ENCODE measurements at regions not wholly inside any gene's neighbourhood (a gene's known extent, or its start where the extent isn't known, plus 50 kb on each side); places are given as distances from the start of the nearest gene placed in this dataset.

- no peak overlapping the region for H2BK5ac ChIP-seq (ENCODE audit: low read depth, low read length, poor library complexity, severe bottlenecking)
- H3K9me3 ChIP-seq (ENCODE audit: control insufficient read depth, low read length), result no peaks in the 10 kb centered on the region
- H3K79me1 ChIP-seq (replicated peaks; ENCODE audit: low read length, poor library complexity, severe bottlenecking), result no peaks in the 10 kb centered on the region
- no peaks in the 10 kb centered on the region for H3K36me3 ChIP-seq (ENCODE audit: control insufficient read depth in 1 of 2, insufficient read depth in 2 of 2, low read depth in 1 of 2, low read length in 2 of 2)
- no peak overlapping the region for H3K14ac ChIP-seq (ENCODE audit: low read length in 2 of 2)
- no peak overlapping the region for H3K27ac ChIP-seq (ENCODE audit: low read length, poor library complexity, severe bottlenecking)
- no peak overlapping the region for H2BK120ac ChIP-seq (ENCODE audit: low read depth, low read length)
- DNase-seq, result no peak
- H2BK12ac ChIP-seq (ENCODE audit: low read length in 2 of 2), result no peak overlapping the region
- H3K4me2 ChIP-seq (ENCODE audit: low read length, poor library complexity, severe bottlenecking), result no peak overlapping the region
- no peak overlapping the region for H3K23ac ChIP-seq (ENCODE audit: low read length in 2 of 2)
- no peak overlapping the region for H3K18ac ChIP-seq (ENCODE audit: low read depth in 1 of 2, low read length in 2 of 2)
- H4K8ac ChIP-seq (ENCODE audit: low read length), result no peak overlapping the region
- H4K91ac ChIP-seq (ENCODE audit: low read length), result no peak overlapping the region
- no peak overlapping the region for H3K4ac ChIP-seq (ENCODE audit: low read depth in 1 of 2, low read length in 2 of 2)
- H2BK15ac ChIP-seq (ENCODE audit: low read depth, poor library complexity, severe bottlenecking), result no peak overlapping the region
- no peaks in the 10 kb centered on the region for H3K4me1 ChIP-seq (ENCODE audit: control insufficient read depth, insufficient read depth, low read depth, low read length)
- H3K9ac ChIP-seq (ENCODE audit: low read length), result no peak overlapping the region
- no peak overlapping the region for H2AFZ ChIP-seq (ENCODE audit: low read depth, low read length)
- no peak overlapping the region for H2AK5ac ChIP-seq (ENCODE audit: low read length, severe bottlenecking)
- WGBS, result 83% methylated on average over 4 of the region's 5 CpGs
- no peak overlapping the region for H3K4me3 ChIP-seq (ENCODE audit: insufficient read depth in 1 of 2, low read depth in 1 of 2, low read length in 2 of 2)
- H3K27me3 ChIP-seq (ENCODE audit: control insufficient read depth in 1 of 2, insufficient read depth in 1 of 2, low read length in 2 of 2), result no peaks in the 10 kb centered on the region
Measured at GRCh38 chr4:31307029-31307428, 586.9 kb downstream of the PCDH7 start.

GRCh38 chr4:31324814-31325213 lies 604.6 kb downstream of the PCDH7 start:
- no peak overlapping the region for H2BK15ac ChIP-seq (ENCODE audit: low read depth, poor library complexity, severe bottlenecking)
- DNase-seq, result no peak
- H3K4me1 ChIP-seq (ENCODE audit: control insufficient read depth, insufficient read depth, low read depth, low read length), result no peaks in the 10 kb centered on the region
- no peak overlapping the region for H3K9ac ChIP-seq (ENCODE audit: low read length)
- H3K4ac ChIP-seq (ENCODE audit: low read depth in 1 of 2, low read length in 2 of 2), result no peak overlapping the region
- no peak overlapping the region for H3K23ac ChIP-seq (ENCODE audit: low read length in 2 of 2)
- H4K91ac ChIP-seq (ENCODE audit: low read length), result no peak overlapping the region
- H4K8ac ChIP-seq (ENCODE audit: low read length), result no peak overlapping the region
- H3K36me3 ChIP-seq (ENCODE audit: control insufficient read depth in 1 of 2, insufficient read depth in 2 of 2, low read depth in 1 of 2, low read length in 2 of 2), result no peaks in the 10 kb centered on the region
- H3K18ac ChIP-seq (ENCODE audit: low read depth in 1 of 2, low read length in 2 of 2), result no peak overlapping the region
- H3K9me3 ChIP-seq (ENCODE audit: control insufficient read depth, low read length), result no peaks in the 10 kb centered on the region
- no peak overlapping the region for H3K27ac ChIP-seq (ENCODE audit: low read length, poor library complexity, severe bottlenecking)
- H3K79me1 ChIP-seq (replicated peaks; ENCODE audit: low read length, poor library complexity, severe bottlenecking), result no peaks in the 10 kb centered on the region
- H2BK12ac ChIP-seq (ENCODE audit: low read length in 2 of 2), result no peak overlapping the region
- H3K14ac ChIP-seq (ENCODE audit: low read length in 2 of 2), result no peak overlapping the region
- H2AFZ ChIP-seq (ENCODE audit: low read depth, low read length), result no peak overlapping the region
- H2BK5ac ChIP-seq (ENCODE audit: low read depth, low read length, poor library complexity, severe bottlenecking), result no peak overlapping the region
- H3K27me3 ChIP-seq (ENCODE audit: control insufficient read depth in 1 of 2, insufficient read depth in 1 of 2, low read length in 2 of 2), result no peaks in the 10 kb centered on the region
- H2AK5ac ChIP-seq (ENCODE audit: low read length, severe bottlenecking), result no peak overlapping the region
- no peak overlapping the region for H3K4me2 ChIP-seq (ENCODE audit: low read length, poor library complexity, severe bottlenecking)
- H3K4me3 ChIP-seq (ENCODE audit: insufficient read depth in 1 of 2, low read depth in 1 of 2, low read length in 2 of 2), result no peak overlapping the region
- H2BK120ac ChIP-seq (ENCODE audit: low read depth, low read length), result no peak overlapping the region

- 83% methylated on average over 1 of the region's 1 CpG for WGBS
- H3K27me3 ChIP-seq (ENCODE audit: control insufficient read depth in 1 of 2, insufficient read depth in 1 of 2, low read length in 2 of 2), result no peaks in the 10 kb centered on the region
- no peak overlapping the region for H3K4me3 ChIP-seq (ENCODE audit: insufficient read depth in 1 of 2, low read depth in 1 of 2, low read length in 2 of 2)
- DNase-seq, result no peak
- no peak overlapping the region for H2AFZ ChIP-seq (ENCODE audit: low read depth, low read length)
- no peak overlapping the region for H2BK5ac ChIP-seq (ENCODE audit: low read depth, low read length, poor library complexity, severe bottlenecking)
- H3K79me1 ChIP-seq (replicated peaks; ENCODE audit: low read length, poor library complexity, severe bottlenecking), result no peaks in the 10 kb centered on the region
- H3K27ac ChIP-seq (ENCODE audit: low read length, poor library complexity, severe bottlenecking), result no peak overlapping the region
- H3K9me3 ChIP-seq (ENCODE audit: control insufficient read depth, low read length), result no peaks in the 10 kb centered on the region
- H4K91ac ChIP-seq (ENCODE audit: low read length), result no peak overlapping the region
- no peak overlapping the region for H2AK5ac ChIP-seq (ENCODE audit: low read length, severe bottlenecking)
- H3K9ac ChIP-seq (ENCODE audit: low read length), result no peak overlapping the region
- no peak overlapping the region for H2BK12ac ChIP-seq (ENCODE audit: low read length in 2 of 2)
- H3K4ac ChIP-seq (ENCODE audit: low read depth in 1 of 2, low read length in 2 of 2), result no peak overlapping the region
- H3K23ac ChIP-seq (ENCODE audit: low read length in 2 of 2), result no peak overlapping the region
- H4K8ac ChIP-seq (ENCODE audit: low read length), result no peak overlapping the region
- no peak overlapping the region for H3K4me2 ChIP-seq (ENCODE audit: low read length, poor library complexity, severe bottlenecking)
- no peak overlapping the region for H2BK15ac ChIP-seq (ENCODE audit: low read depth, poor library complexity, severe bottlenecking)
- H3K18ac ChIP-seq (ENCODE audit: low read depth in 1 of 2, low read length in 2 of 2), result no peak overlapping the region
- H3K36me3 ChIP-seq (ENCODE audit: control insufficient read depth in 1 of 2, insufficient read depth in 2 of 2, low read depth in 1 of 2, low read length in 2 of 2), result no peaks in the 10 kb centered on the region
- no peak overlapping the region for H3K14ac ChIP-seq (ENCODE audit: low read length in 2 of 2)
- no peak overlapping the region for H2BK120ac ChIP-seq (ENCODE audit: low read depth, low read length)
- no peaks in the 10 kb centered on the region for H3K4me1 ChIP-seq (ENCODE audit: control insufficient read depth, insufficient read depth, low read depth, low read length)
Measured at GRCh38 chr4:31325300-31325699, 605.1 kb downstream of the PCDH7 start.

GRCh38 chr4:31327031-31327430 lies 606.9 kb downstream of the PCDH7 start:
- no peak for DNase-seq

More at GRCh38 chr4:31327031-31327430, 606.9 kb downstream of the PCDH7 start:
- Histone ChIP-seq H2BK15ac (ENCODE audit: low read depth, poor library complexity, severe bottlenecking) (no peak overlapping the region), H3K27me3 (ENCODE audit: control insufficient read depth in 1 of 2, insufficient read depth in 1 of 2, low read length in 2 of 2) (no peaks in the 10 kb centered on the region), H3K23ac (ENCODE audit: low read length in 2 of 2) (no peak overlapping the region), H4K91ac (ENCODE audit: low read length) (no peak overlapping the region), H3K4me3 (ENCODE audit: insufficient read depth in 1 of 2, low read depth in 1 of 2, low read length in 2 of 2) (no peak overlapping the region), H2BK12ac (ENCODE audit: low read length in 2 of 2) (no peak overlapping the region), H3K36me3 (ENCODE audit: control insufficient read depth in 1 of 2, insufficient read depth in 2 of 2, low read depth in 1 of 2, low read length in 2 of 2) (no peaks in the 10 kb centered on the region), H2BK5ac (ENCODE audit: low read depth, low read length, poor library complexity, severe bottlenecking) (no peak overlapping the region), H3K27ac (ENCODE audit: low read length, poor library complexity, severe bottlenecking) (no peak overlapping the region), H3K14ac (ENCODE audit: low read length in 2 of 2) (no peak overlapping the region), H2AK5ac (ENCODE audit: low read length, severe bottlenecking) (no peak overlapping the region), H3K79me1 (replicated peaks; ENCODE audit: low read length, poor library complexity, severe bottlenecking) (no peaks in the 10 kb centered on the region), H3K18ac (ENCODE audit: low read depth in 1 of 2, low read length in 2 of 2) (no peak overlapping the region), H3K4ac (ENCODE audit: low read depth in 1 of 2, low read length in 2 of 2) (no peak overlapping the region), H3K9ac (ENCODE audit: low read length) (no peak overlapping the region), H2AFZ (ENCODE audit: low read depth, low read length) (no peak overlapping the region), H2BK120ac (ENCODE audit: low read depth, low read length) (no peak overlapping the region), H3K4me1 (ENCODE audit: control insufficient read depth, insufficient read depth, low read depth, low read length) (no peaks in the 10 kb centered on the region), H3K4me2 (ENCODE audit: low read length, poor library complexity, severe bottlenecking) (no peak overlapping the region), H4K8ac (ENCODE audit: low read length) (no peak overlapping the region), H3K9me3 (ENCODE audit: control insufficient read depth, low read length) (no peaks in the 10 kb centered on the region)
- 96% methylated on average over 5 of the region's 6 CpGs for WGBS
